Cerebellar cortex (tissue), 1 donor: ENCODE measurements at regions not wholly inside any gene's neighbourhood (a gene's known extent, or its start where the extent isn't known, plus 50 kb on each side); places are given as distances from the start of the nearest gene placed in this dataset.

Experiments used
- DNase-seq: peaks from one replicate; pipeline ENCODE4 v3.0.0-alpha.2; 2015; ENCODE audit warnings: low spot score

DNA sequence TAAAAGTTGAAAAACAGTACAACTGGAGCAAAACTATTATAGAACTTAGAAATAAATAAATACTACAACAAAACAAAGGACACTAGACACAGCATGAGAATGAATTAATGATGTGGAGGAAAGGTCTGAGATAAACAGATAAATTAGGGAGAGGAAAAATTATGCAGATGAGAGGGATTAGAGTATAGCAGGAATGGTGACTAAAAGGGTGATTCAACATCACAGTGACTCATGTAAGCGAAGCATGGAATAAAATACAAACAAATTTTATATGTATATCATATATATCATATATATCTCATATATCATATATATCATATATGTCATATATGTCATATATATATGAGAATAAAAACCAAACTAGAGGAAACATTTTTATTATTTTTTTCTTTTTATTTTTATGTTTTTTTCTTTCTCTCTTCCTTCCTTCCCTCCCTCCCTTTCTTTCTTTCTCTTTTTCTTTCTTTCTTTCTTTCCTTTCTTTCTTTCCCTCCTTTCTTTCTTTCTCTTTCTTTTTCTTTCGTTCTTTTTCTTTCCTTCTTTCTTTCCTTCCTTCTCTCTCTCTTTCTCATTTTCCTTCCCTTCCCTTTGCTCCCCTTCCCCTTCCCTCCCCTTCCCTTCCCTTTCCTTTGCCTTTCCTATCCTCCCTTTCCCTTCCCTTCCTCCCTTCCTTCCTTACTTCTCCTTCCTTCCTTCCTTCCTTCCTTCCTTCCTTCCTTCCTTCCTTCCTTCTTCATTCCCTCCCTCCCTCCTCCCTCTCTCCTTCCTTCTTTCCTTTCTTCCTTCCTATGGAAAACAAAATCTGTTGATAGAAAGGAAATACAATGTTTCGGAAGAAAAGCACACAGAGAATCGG, 1014.6 kb downstream of the GRIK2 start:
- no peak for DNase-seq

DNA sequence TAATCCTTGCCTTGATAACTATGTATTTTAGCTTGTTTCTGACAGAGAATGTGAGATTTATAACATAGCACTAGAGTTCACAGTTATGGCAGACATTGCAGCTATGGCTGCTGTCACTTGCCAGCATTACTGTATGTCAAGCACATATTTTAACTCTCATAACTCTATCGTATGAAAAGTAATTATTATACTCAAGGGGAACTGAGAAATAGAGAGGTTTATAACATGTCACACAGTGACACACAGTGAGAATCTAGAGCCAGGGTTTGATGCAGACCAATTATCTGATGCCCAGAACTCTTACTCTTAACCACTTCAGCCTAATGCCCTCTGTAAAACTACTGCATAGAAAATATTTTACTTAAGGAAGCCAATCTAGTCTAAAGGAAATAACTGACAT, 1012.4 kb downstream of the GRIK2 start:
- DNase-seq = no peak

DNA sequence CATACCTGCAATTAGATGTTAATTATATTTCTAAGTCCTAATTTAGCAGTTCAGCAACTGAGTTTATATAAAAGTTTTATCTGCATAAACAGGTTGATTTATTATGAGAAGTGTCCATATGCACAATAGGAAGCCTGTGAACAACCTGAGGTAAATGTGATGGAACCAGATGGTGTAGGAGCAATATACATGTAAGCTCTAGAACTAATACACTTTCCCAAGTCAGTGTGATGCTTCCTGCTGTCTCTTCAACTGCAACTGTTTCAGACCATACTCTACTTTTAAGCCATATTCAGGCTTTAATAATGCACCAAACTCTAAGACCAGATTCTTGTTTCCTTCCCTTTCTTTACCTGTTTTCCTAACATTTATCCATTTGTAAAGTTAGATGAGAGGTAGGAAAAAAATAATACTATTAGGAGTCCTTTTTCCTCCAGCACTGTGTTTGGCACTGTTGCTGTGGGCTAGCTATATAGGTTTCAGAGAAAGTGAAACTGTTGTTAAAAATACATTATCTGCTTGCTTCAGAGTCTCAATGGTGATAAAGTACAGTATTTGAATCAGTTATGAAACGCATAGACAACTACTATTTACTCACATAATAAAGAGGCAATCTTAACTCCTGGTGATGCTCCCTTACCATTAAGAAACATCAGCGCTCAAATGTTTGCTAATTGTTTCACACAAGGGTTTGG, 1009.3 kb downstream of the GRIK2 start:
- peak; percentile 38 for DNase-seq

DNA sequence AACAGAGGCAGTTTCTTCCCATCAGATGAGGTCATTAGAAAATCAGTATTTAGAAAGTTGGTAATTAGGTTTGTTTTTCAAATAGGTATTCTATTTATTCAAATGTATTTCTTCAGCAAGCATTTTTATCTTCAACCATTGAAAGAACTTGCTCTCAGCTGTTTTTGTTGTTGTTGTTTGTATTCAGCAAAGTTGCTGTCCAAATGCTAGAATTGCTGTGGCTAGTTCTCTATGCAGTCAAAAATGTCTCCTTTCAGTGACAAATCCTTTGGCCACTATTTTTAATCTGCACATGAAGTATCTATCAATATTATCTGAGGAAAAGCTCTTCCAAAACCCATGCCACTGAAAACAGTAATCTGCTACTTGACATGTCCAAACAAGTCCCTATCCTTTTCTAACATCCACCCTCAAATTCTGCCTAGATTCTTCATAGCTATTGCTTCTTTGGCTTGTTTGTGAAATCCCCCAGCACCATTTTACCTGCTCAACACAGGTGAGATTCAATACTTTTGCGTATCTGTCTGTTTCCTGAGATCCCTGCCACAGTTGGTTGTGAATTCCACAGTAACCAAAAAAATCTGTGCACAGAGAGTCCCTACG, 1005.4 kb downstream of the GRIK2 start:
- no peak for DNase-seq

DNA sequence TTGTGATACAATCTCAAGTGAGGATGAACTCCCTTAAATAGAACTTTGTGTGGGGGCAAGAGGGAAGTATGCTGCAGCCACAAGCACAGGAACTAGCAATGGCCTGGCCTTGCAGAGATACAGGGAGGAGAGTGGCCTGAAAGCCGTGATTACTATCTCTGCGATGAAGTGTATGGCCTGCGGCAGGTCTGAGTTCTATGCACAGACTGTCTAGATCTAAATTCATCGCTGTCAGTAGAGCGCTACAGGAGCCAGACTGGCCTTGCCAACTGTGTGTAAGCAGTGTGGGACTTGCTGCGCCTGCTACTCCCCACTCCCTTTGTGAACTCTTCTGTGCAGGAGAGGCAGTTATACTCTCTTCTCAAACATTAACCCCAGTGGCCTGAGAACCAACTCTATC, 997.0 kb downstream of the GRIK2 start:
- DNase-seq = no peak

DNA sequence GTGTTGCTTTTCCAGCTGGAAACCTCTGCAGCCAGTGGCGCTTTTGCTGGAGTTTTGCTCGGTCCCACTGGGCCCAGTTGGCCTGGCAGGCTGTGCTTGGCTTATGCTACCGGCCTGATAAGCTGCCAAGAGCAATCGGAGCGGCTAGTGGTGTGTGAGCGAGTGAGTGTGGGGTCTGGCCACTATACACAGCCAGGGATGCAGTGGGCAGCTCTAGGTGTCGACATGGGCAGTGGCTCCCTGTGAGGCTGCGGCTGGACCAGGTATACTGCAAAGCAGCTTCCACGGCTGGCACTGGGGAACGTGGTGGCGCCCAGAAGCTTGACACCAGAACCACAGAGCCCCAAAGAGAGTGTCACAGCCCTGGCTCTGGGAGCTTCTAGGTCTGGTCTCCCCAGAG, 996.5 kb downstream of the GRIK2 start:
- no peak for DNase-seq

DNA sequence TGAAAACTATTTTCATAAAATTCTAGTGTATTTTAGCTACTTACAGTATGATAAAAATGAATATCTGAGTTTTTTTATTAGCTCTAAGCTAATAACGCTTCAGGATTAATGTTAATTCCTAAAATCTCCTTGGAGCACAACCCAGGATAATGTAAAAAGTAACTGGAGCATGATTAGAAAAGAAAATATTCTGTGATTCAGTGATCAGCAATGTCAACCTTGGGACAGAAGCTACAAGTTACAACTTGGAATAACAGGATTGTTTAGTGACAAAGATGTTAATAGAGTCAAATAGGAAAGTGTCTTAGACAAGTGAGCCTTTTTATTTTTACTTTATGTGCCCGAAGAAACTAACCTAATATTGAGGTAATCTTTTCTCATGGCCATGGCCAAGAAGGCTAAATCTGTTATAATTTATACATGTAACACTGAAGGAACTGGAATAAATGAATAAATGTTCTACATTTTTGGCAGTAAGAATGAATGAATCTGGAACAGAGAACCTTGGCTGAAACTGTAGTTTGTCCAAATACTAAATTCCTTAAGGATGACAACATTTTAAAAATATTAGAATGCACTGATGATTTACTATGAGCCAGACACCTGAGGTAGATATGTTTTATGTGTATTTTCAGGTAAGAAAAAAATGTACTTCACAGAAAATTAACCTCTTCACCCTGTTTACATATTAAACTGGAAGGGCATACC, 994.0 kb downstream of the GRIK2 start:
- DNase-seq = peak; percentile 14

DNA sequence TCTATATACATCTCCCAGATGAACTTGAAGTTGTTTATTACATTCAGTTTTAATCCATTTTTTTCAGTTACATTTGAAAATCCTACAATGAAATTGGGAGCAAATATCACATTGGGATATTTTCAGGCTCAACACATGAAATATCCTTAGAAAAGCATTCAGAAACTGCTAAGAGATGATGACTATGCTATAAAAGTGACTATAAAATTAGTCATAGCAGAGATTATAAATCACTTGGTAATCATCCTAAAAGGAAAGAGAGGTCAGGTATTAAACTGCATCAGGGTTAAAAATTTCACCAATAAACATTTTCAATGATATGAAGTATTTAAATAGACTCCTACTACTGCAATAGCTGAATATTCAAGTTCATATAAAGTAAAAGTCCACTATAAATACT, 987.7 kb downstream of the GRIK2 start:
- no peak for DNase-seq

DNA sequence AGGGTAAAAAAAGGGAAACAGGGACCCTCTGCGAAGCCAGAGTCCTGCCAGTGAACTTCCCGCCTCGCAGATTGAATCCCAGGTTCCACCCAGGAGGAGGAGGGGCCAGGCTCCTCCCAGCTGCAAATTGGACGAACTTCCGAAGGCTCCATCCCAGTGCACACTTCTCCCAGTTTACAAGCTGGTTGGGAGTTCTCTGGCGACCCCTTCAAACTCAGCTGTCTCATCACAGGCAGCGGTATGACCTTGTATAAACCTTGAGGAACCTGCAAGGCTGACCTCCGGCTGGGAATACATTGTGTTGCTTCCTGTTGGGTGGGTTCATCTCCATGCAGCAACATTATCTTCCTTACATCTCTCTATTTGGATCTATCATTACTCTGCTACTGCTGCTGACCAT, 962.7 kb downstream of the GRIK2 start:
- DNase-seq = no peak

DNA sequence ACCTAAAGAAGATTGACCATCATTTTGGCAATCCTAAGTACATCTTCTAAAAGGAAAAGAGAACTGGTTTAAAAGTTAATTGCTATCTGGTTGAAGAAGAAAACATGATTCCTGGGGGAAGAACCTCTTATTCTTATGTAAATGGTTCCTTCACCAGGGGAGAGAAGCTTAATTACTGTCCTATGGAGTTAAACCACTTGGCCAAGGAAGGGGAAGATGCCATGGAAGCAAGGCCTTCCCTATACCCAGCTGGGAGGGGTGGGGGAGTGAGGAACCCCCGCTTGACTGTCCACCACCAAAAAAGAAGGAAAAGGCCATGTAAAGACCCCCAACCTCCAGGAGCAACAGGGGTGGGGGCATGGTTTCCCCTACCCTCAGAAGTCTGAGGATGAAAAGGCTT, 962.1 kb downstream of the GRIK2 start:
- no peak for DNase-seq

DNA sequence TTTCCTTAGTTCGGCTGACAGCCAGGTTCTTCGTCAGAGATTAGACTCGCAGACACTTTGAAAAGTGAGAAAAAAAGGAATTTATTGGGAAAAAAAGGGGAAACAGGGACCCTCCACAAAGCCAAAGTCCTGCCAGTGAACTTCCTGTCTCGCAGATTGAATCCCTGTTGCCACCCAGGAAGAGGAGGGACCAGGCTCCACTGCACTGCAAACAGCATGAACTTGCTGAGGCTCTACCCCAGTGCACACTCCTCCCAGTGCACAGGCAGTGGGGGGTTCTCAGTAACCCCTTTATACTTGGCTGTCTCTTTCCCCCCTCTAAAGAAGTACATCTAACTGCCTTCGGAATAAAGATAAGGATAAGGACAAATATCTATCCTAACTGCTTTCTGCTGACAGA, 959.0 kb downstream of the GRIK2 start:
- DNase-seq = no peak

DNA sequence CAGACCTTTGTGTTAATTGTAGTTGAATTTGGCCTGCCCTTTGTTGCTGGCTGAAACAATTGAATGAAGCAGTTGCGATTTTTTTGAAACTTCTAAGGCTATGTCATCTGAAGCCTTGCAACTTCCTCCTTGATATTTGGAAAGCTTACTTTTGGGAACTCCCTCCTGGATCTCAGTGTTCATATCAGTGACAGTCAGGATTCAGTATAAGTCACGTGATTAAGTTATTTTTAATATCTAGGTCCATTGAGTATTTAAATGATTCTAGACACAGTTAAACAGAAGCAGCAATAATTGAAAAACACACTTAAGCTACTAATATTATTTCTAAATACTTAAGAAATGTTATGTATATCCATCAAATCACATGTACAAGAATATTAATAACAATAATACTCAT, 951.3 kb downstream of the GRIK2 start:
- no peak for DNase-seq

DNA sequence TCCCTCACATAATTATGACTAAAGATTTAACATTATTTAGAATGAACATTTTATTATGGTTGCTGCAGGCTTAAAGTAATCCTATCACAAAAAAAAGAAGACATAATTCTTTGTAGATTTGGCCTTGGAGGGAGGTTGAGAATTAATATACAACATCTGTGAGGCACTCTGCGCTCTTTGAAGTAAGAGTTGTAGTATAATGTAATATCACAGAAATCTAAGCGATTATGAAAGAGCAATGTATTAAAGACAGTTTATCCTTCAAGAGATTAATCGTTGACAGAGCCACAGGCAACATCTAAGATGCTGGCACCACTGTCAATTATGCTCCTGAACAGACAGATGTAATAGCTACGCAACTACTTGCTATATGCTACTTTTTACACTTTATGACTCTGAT, 946.8 kb downstream of the GRIK2 start:
- DNase-seq = no peak

DNA sequence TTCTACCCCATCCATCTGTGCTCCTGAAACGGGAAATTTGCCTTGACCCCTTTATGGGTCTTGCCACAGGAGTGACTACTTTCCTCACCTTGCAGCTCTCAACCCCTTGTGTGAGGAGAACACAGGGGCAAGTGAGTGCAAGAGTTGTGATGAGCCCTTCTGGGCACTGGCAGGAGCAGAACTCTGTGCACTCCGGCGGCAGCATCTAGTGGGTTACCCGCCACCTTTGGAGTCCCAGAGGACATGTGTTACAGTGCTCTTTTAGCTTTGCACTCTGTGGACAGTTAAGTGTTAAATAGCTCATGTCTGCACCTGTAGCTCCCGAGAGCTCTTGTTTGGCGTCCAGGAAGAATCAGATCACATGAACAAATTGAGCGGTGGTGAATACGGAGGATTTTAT, 940.2 kb downstream of the GRIK2 start:
- no peak for DNase-seq

DNA sequence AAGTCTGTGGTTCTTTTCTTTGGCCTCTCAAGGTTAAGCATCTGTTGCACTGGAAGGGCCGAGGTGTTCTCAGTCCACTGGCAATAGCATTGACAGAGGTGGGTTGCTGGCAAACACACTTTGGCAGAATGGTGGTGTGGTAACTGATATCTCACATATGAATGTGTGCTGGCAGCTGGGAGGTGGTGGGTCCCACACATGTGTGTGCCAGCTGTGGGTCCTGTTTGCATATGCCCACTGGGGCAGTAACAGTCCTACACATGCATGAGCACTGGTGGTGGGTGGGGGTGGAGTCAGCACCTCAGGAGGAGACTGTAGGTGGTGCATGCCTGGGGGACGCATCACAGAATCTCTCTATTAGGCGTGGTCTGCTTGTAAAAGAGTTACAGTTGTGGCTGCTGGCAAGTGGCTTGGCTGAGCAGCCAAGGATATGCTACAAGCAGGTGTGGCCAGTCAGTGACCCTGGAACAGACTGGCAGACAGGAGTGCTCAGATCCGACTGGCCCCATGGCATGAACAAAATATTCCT, 934.3 kb downstream of the GRIK2 start:
- no peak for DNase-seq

DNA sequence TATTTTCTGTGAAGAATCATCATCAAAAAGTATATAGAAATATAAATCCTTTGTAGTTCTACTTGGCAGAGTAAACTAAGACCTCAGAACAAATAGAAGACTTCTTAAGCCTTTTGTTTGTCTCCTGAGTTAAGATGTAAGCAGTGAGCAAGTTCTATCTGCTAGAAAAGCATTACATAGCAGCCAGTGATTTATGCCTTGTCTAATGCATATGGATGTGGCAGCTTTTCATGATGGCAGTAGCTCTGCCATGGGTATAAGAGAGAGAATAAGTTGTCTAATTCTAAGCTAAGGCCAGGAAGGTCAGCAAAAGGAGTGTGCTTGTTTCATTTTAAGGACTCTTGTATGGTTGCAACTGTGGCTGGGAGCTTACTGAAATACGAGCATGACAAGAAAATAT, 920.2 kb downstream of the GRIK2 start:
- no peak for DNase-seq

DNA sequence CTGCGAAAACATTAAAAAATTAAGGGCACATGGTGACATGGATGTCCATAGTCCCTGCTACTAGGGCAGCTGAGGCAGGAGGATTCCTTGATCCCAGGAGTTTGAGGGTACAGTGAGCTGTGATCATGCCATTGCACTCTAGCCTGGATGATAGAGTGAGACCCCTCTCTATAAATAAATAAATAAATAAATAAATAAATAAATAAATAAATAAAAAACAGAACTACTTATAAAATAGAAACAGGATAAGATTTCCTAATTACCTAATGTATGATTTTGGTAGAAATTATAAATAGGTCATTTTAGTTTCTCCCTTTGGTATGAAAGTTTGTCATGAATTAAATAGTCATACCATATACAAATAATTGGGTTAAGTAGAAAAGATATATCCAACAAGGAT, 916.2 kb downstream of the GRIK2 start:
- DNase-seq = no peak

DNA sequence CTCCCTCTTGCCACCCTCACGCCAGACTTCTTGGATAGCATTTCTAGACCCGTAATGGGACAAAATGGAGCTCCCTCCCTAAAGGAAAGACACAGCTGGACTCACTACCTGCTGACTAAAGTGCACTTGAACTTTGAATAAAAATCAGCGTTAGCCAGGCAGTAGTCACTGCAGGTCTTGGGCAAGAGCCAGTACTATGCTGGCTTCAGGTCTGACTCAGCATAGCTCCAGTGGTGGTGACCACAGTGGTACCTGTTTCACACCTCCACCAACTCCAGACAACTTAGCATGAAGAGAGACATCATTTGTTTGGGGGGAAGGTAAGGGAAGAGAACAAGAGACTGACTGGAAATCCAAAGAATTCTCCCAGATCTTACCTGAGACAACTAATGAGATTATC, 906.8 kb downstream of the GRIK2 start:
- DNase-seq = no peak

DNA sequence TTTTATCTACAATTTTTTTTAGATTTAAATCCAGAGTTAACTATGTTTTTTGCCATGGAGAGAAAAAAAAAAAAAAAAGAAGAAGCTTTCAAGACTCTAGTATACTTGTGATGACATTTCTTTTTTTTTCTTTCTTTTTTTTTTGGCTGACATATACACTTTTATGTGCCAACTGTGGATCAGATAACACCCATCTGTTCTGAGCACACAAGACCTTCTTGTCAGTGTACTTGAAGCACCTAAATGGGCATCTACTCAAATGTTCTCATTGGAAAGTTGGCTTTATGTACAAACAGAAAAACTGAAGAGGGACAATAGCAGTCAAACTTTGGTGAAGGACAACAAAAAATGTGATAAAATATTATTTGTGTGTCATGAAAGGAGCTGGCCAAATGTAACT, 904.5 kb downstream of the GRIK2 start:
- DNase-seq = peak; percentile 64
